ENCODE measurements at regions not wholly inside any gene's neighbourhood (a gene's known extent, or its start where the extent isn't known, plus 50 kb on each side); places are given as distances from the start of the nearest gene placed in this dataset.

DNA sequence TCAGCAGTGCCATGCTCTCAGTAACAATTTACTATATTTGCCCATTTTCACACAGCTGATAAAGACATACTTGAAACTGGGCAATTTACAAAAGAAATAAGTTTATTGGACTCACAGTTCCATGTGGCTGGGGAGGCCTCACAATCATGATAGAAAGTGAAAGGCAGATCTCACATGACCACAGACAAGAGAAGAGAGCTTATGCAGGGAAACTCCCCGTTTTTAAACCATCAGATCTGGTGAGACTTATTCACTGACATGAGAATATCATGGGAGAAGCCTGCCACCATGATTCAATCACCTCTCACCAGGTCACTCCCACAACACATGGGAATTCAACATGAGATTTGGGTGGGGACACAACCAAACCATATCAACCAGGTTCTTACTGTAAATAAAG lies 112.1 kb upstream of the C1orf87 start:
- H3K4me3 ChIP-seq (IDR thresholded peaks at IDR 0.05; ENCODE audit: insufficient read depth, low read depth, low read length) = no peak overlapping the region
- no peak for TF ChIP-seq CTCF (conservative IDR thresholded peaks at IDR 0.05; ENCODE audit: low read depth, low read length)

GRCh38 chr1:60184521-60184920 lies 111.0 kb upstream of the C1orf87 start:
- no peak overlapping the region for H3K9ac ChIP-seq
- no peak overlapping the region for H2AFZ ChIP-seq (ENCODE audit: low read depth)
- no peaks in the 10 kb centered on the region for H4K20me1 ChIP-seq (ENCODE audit: insufficient read depth)
- H3K4me3 ChIP-seq (IDR thresholded peaks at IDR 0.05; ENCODE audit: insufficient read depth, low read depth, low read length) = no peak overlapping the region
- TF ChIP-seq CTCF (conservative IDR thresholded peaks at IDR 0.05; ENCODE audit: low read depth, low read length) = no peak
- H3K36me3 ChIP-seq (ENCODE audit: insufficient read depth) = no peaks in the 10 kb centered on the region
- H3K4me1 ChIP-seq (ENCODE audit: low read depth, poor library complexity, severe bottlenecking) = no peaks in the 10 kb centered on the region
- H3K27ac ChIP-seq = no peak overlapping the region
- H3K27me3 ChIP-seq (ENCODE audit: insufficient read depth, low read depth) = no peaks in the 10 kb centered on the region
- H3K79me2 ChIP-seq (ENCODE audit: insufficient read depth, low read depth) = no peaks in the 10 kb centered on the region
- no peak overlapping the region for H3K4me2 ChIP-seq

More for the DNA sequence above, 112.1 kb upstream of the C1orf87 start:
- H3K4me2 ChIP-seq = no peak overlapping the region
- no peaks in the 10 kb centered on the region for H3K79me2 ChIP-seq (ENCODE audit: insufficient read depth, low read depth)
- H4K20me1 ChIP-seq (ENCODE audit: insufficient read depth) = no peaks in the 10 kb centered on the region
- H3K4me1 ChIP-seq (ENCODE audit: low read depth, poor library complexity, severe bottlenecking) = no peaks in the 10 kb centered on the region
- no peak overlapping the region for H3K9ac ChIP-seq
- H2AFZ ChIP-seq (ENCODE audit: low read depth) = no peak overlapping the region
- H3K27me3 ChIP-seq (ENCODE audit: insufficient read depth, low read depth) = no peaks in the 10 kb centered on the region
- H3K27ac ChIP-seq = no peak overlapping the region
- H3K36me3 ChIP-seq (ENCODE audit: insufficient read depth) = no peaks in the 10 kb centered on the region

DNA sequence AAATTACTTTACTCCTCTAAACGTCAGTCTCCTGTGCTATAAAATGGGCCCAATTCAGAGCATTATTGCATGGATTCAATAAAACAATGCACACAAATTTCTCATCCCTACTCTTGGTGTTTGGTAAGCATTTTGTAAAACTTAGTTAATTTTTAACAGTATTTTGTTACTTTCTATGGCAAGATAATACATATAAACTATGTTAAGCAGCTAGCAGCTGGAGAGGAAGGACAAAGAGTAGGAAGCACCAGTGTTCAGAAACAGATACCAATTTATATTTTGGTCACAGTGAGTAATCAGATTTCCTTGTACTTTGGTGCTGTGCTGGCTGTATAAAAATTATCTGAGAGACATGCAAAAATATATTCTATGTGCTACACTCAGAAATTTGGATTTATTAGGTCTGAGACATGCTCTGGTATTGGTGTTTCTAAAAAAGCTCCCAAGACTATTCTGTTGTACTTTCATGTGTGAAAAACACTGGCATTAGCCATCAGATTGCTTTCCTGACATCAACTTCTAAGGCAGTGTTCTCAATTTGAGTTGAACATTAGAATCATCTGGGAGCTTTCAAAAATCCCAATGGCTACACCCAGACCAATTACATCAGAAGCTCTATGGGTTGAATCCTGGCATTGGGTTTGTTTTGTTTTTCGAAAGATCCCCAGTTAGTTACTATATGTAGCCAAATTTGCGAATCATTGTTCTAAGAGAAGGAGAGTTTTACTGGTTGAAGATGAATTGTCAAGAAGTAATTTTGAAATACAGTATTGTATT lies 100.3 kb upstream of the C1orf87 start:
- Histone ChIP-seq H4K20me1 (ENCODE audit: insufficient read depth) (no peaks in the 10 kb centered on the region), H3K27me3 (ENCODE audit: insufficient read depth, low read depth) (no peaks in the 10 kb centered on the region), H3K79me2 (ENCODE audit: insufficient read depth, low read depth) (no peaks in the 10 kb centered on the region), H3K4me2 (no peak overlapping the region), H3K4me3 (IDR thresholded peaks at IDR 0.05; ENCODE audit: insufficient read depth, low read depth, low read length) (no peak overlapping the region), H3K9ac (no peak overlapping the region), H3K27ac (no peak overlapping the region), H3K4me1 (ENCODE audit: low read depth, poor library complexity, severe bottlenecking) (no peaks in the 10 kb centered on the region), H3K36me3 (ENCODE audit: insufficient read depth) (no peaks in the 10 kb centered on the region), H2AFZ (ENCODE audit: low read depth) (no peak overlapping the region)
- no peak for TF ChIP-seq CTCF (conservative IDR thresholded peaks at IDR 0.05; ENCODE audit: low read depth, low read length)

DNA sequence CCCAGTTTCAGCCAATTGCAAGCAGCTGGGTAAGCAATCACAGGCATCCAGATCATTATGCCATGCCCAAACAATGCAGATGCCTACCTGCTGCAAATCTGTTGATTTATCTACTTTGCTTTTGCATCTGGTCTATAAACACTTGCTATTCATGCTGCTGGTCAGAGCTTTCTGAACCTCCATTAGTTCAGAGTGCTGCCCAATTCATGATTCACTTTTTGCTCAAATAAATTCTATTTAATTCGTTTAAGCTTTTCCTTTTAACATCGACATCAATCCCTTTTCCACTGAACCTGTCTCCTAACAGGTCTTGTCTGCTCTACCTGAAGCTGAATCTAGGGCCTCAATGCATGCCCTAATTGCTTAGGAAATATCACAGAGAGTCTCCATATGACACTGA lies 99.4 kb upstream of the C1orf87 start:
- Histone ChIP-seq H3K4me2 (no peak overlapping the region), H2AFZ (ENCODE audit: low read depth) (no peak overlapping the region), H3K4me1 (ENCODE audit: low read depth, poor library complexity, severe bottlenecking) (no peaks in the 10 kb centered on the region), H4K20me1 (ENCODE audit: insufficient read depth) (no peaks in the 10 kb centered on the region), H3K79me2 (ENCODE audit: insufficient read depth, low read depth) (no peaks in the 10 kb centered on the region), H3K27me3 (ENCODE audit: insufficient read depth, low read depth) (no peaks in the 10 kb centered on the region), H3K27ac (no peak overlapping the region), H3K4me3 (IDR thresholded peaks at IDR 0.05; ENCODE audit: insufficient read depth, low read depth, low read length) (no peak overlapping the region), H3K36me3 (ENCODE audit: insufficient read depth) (no peaks in the 10 kb centered on the region), H3K9ac (no peak overlapping the region)
- TF ChIP-seq CTCF (conservative IDR thresholded peaks at IDR 0.05; ENCODE audit: low read depth, low read length) = no peak
